PFSK-1 (cell line): ENCODE measurements at regions not wholly inside any gene's neighbourhood (a gene's known extent, or its start where the extent isn't known, plus 50 kb on each side); places are given as distances from the start of the nearest gene placed in this dataset.

Source experiments
- FOXP2 ChIP-seq: optimal IDR thresholded peaks from 2 replicates; pipeline ENCODE3; 2011; ENCODE audit warnings: borderline replicate concordance, control low read depth, inconsistent platforms; ENCODE audit not compliant: insufficient read depth; ENCODE audit errors: extremely low read length, extremely low read depth
- POLR2AphosphoS5 ChIP-seq: IDR thresholded peaks from 2 replicates; pipeline ENCODE4 v1.6.1; 2012; ENCODE audit warnings: low read depth, mild to moderate bottlenecking, control low read depth, low read length, moderate library complexity
- REST ChIP-seq, 2 experiments: IDR thresholded peaks; 2 replicates each; pipeline versions ENCODE4 v1.6.1 to v1.8.0; 2011 to 2012; ENCODE audit warnings: low read depth in 2 of 2, low read length in 2 of 2, control low read depth in 1 of 2, inconsistent platforms in 1 of 2, mild to moderate bottlenecking in 1 of 2, moderate library complexity in 1 of 2; ENCODE audit not compliant: insufficient read depth in 1 of 2
- SIN3A ChIP-seq: IDR thresholded peaks from 2 replicates; pipeline ENCODE4 v1.6.1; 2012; ENCODE audit warnings: mild to moderate bottlenecking, low read length, moderate library complexity, borderline replicate concordance; ENCODE audit not compliant: insufficient read depth
- TAF1 ChIP-seq: IDR thresholded peaks from 2 replicates; pipeline ENCODE4 v1.6.1; 2012; ENCODE audit warnings: low read length, control low read depth, borderline replicate concordance; ENCODE audit not compliant: insufficient read depth

- TF ChIP-seq REST (IDR thresholded peaks at IDR 0.05; ENCODE audit: insufficient read depth in 1 of 2, low read depth in 2 of 2, low read length in 2 of 2): no peak
- no peak for TF ChIP-seq FOXP2
- no peak for TF ChIP-seq SIN3A
- TF ChIP-seq TAF1: no peak
- no peak for TF ChIP-seq POLR2AphosphoS5
These were observed 134.2 kb upstream of the PEG3 start for GRCh38 chr19:56974556-56975207.

- TF ChIP-seq POLR2AphosphoS5: no peak
- TF ChIP-seq SIN3A: no peak
- TF ChIP-seq FOXP2: no peak
- no peak for TF ChIP-seq REST (IDR thresholded peaks at IDR 0.05; ENCODE audit: insufficient read depth in 1 of 2, low read depth in 2 of 2, low read length in 2 of 2)
- TF ChIP-seq TAF1: no peak
These were observed 135.8 kb upstream of the PEG3 start for GRCh38 chr19:56976300-56976699.

DNA sequence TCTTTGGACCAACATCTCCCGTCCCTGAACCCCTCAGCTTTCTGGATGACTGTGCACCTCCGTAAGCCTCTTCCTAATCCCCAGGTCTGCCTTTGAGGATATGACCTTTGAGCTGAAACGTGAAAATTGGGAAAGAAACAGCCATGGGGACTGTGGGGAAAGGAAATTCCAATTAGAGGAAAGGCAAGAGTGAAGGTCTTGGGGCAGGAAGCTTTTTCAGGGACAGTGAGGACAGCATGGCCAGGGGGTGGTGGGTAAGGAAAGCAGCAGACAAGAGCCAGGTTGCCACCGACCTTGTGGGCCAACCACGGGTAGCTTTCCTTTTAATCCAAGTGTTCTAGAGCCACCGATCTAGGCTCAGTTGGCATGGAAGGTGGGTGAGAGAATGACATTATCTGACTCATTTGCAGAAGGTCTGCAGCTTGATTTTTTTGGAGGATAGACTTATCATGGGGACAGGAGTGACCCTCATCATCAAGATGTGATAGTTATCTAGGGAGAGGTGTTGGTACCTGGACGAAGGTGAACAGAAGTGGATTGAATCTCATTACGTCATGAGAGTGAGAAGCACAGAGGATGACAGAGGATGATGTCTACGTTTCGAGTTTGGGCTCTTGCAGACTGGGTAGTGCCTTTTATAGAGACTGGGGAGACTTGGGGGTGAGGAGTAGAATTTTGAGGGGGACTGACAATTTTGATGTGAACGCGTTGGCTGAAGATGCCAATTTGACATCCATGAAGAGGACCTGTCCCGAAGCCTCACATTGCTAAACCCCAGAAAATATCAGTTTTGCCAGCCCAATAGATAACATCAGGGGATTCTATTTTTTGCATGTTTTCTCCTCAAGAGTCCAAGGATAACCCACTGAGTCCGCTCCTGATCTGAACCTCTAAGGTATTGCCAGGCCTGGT lies 136.7 kb upstream of the PEG3 start:
- no peak for TF ChIP-seq REST (IDR thresholded peaks at IDR 0.05; ENCODE audit: insufficient read depth in 1 of 2, low read depth in 2 of 2, low read length in 2 of 2)

GRCh38 chr19:56978023-56978565 lies 137.6 kb upstream of the PEG3 start:
- TF ChIP-seq POLR2AphosphoS5: no peak

GRCh38 chr19:56980906-56981305 lies 138.9 kb upstream of the USP29 start:
- TF ChIP-seq TAF1 (no peak), REST (IDR thresholded peaks at IDR 0.05; ENCODE audit: insufficient read depth in 1 of 2, low read depth in 2 of 2, low read length in 2 of 2) (no peak), POLR2AphosphoS5 (no peak), SIN3A (no peak), FOXP2 (no peak)
